Kidney tubule cell (primary cell): ENCODE measurements at regions not wholly inside any gene's neighbourhood (a gene's known extent, or its start where the extent isn't known, plus 50 kb on each side); places are given as distances from the start of the nearest gene placed in this dataset.

ENCODE experiments used
- DNase-seq: peaks from one replicate; pipeline ENCODE4 v3.0.0-alpha.2; 2018; ENCODE audit warnings: low spot score

GRCh38 chr15:51156957-51157356 is 62.3 kb upstream of the TNFAIP8L3 start:
- no peak for DNase-seq

GRCh38 chr15:51155891-51156290 is 61.2 kb upstream of the TNFAIP8L3 start:
- no peak for DNase-seq

GRCh38 chr15:51155016-51155580 is 60.4 kb upstream of the TNFAIP8L3 start:
- peak; percentile 13 for DNase-seq
